Left ventricle myocardium inferior (tissue), 1 donor: ENCODE measurements at regions not wholly inside any gene's neighbourhood (a gene's known extent, or its start where the extent isn't known, plus 50 kb on each side); places are given as distances from the start of the nearest gene placed in this dataset.

Experiments
- DNase-seq: peaks from one replicate; pipeline ENCODE4 v3.0.0-alpha.2; 2020
- H3K27ac ChIP-seq: fragments of 200-600 bp; replicated peaks from 2 replicates; pipeline ENCODE4 v1.8.0; 2021
- H3K27me3 ChIP-seq: fragments of 200-600 bp; 2 replicates; pipeline ENCODE4 v1.8.0; 2021; ENCODE audit warnings: low read depth
- H3K36me3 ChIP-seq: fragments of 200-600 bp; 2 replicates; pipeline ENCODE4 v1.8.0; 2021
- H3K4me1 ChIP-seq: fragments of 200-600 bp; 2 replicates; pipeline ENCODE4 v1.8.0; 2021
- H3K4me3 ChIP-seq: fragments of 200-600 bp; 2 replicates; pipeline ENCODE4 v1.8.0; 2021; ENCODE audit warnings: mild to moderate bottlenecking, moderate library complexity
- H3K9me3 ChIP-seq: fragments of 200-600 bp; replicated peaks from 2 replicates; pipeline ENCODE4 v1.8.0; 2021
- CTCF ChIP-seq: fragments of 200-600 bp; IDR thresholded peaks from 2 replicates; pipeline ENCODE4 v1.8.0; 2021; ENCODE audit warnings: antibody characterized with exemption, mild to moderate bottlenecking, borderline replicate concordance
- intact Hi-C: fragments of 100-400 bp; cut with micrococcal nuclease; formaldehyde crosslinking; loops from one replicate; pipeline ENCODE4 v1.11.0; 2022
- donor health status: DM: no; HTN: yes; CAD: no; lungs with severe emphysema.

- Histone ChIP-seq H3K4me1 (no peaks in the 10 kb centered on the region), H3K36me3 (no peaks in the 10 kb centered on the region), H3K9me3 (no peaks in the 10 kb centered on the region), H3K27ac (no peak overlapping the region), H3K4me3 (no peak overlapping the region), H3K27me3 (no peaks in the 10 kb centered on the region)
- no peak for DNase-seq
- TF ChIP-seq CTCF, result no peak
- intact Hi-C loops, result no loop called here
These were observed 280.0 kb upstream of the LRRN1 start for GRCh38 chr3:3519266-3519665.

GRCh38 chr3:3516996-3517395 is 282.2 kb upstream of the LRRN1 start:
- no peak for TF ChIP-seq CTCF

DNA sequence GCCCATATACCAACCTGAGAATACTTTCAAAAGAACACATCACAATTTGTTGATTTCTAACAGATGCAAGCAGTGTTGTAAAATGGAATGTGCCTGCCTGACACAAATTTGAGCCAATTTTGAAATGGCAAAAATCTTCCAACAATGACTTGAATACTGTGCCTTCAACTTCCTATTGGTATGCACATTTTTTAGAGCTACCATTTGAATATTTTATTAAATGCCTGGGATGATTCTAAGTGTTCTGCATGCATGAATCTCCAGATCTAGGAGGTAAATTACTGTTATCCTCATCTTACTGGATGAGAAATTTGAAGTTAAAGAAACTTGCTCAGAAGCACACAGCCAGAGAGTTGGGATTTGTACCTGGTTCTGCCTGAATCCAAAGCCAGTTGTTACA is 282.8 kb upstream of the LRRN1 start:
- Histone ChIP-seq H3K9me3 (no peaks in the 10 kb centered on the region), H3K4me1 (no peaks in the 10 kb centered on the region), H3K27me3 (no peaks in the 10 kb centered on the region), H3K27ac (no peak overlapping the region), H3K4me3 (no peak overlapping the region), H3K36me3 (no peaks in the 10 kb centered on the region)
- intact Hi-C loops, result no loop called here
- no peak for DNase-seq
- TF ChIP-seq CTCF, result no peak

More at GRCh38 chr3:3516996-3517395, 282.2 kb upstream of the LRRN1 start:
- no peaks in the 10 kb centered on the region for H3K9me3 ChIP-seq
- no peaks in the 10 kb centered on the region for H3K4me1 ChIP-seq
- H3K4me3 ChIP-seq, result no peak overlapping the region
- no peak overlapping the region for H3K27ac ChIP-seq
- no peak for DNase-seq
- H3K36me3 ChIP-seq, result no peaks in the 10 kb centered on the region
- intact Hi-C loops, result no loop called here
- no peaks in the 10 kb centered on the region for H3K27me3 ChIP-seq

DNA sequence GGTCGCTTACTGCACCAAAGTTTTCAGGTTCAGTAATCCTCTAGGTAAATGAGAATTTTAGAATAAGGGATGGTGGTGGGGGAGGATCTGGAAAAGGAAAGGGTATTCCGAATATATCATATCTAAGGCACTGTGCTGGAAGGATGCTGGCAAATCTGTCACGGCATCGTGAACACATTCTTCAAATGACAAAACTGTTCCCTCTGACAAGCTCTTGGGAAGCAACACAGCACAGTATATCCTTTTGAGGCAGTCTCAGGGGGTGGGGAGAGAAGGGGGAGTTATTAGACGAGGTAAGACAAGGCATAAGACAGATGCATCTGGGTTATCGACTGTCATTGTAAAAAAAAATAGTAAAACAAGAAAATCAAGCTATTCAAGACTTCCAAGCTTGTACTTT is 289.6 kb upstream of the LRRN1 start:
- H3K27me3 ChIP-seq, result no peaks in the 10 kb centered on the region
- intact Hi-C loops, result no loop called here

GRCh38 chr3:3504686-3505085 is 294.5 kb upstream of the LRRN1 start:
- Histone ChIP-seq H3K4me3 (no peak overlapping the region), H3K36me3 (no peaks in the 10 kb centered on the region), H3K27ac (no peak overlapping the region), H3K27me3 (peaks cover 3% of the 10 kb centered on the region), H3K4me1 (no peaks in the 10 kb centered on the region), H3K9me3 (no peaks in the 10 kb centered on the region)
- intact Hi-C loops, result no loop called here
- DNase-seq, result no peak
- no peak for TF ChIP-seq CTCF

More for the DNA sequence above, 289.6 kb upstream of the LRRN1 start:
- no peak overlapping the region for H3K27ac ChIP-seq
- no peaks in the 10 kb centered on the region for H3K4me1 ChIP-seq
- TF ChIP-seq CTCF, result no peak
- no peak for DNase-seq
- no peaks in the 10 kb centered on the region for H3K36me3 ChIP-seq
- no peaks in the 10 kb centered on the region for H3K9me3 ChIP-seq
- no peak overlapping the region for H3K4me3 ChIP-seq

GRCh38 chr3:3503411-3503810 is 295.8 kb upstream of the LRRN1 start:
- TF ChIP-seq CTCF, result no peak
- Histone ChIP-seq H3K4me1 (no peaks in the 10 kb centered on the region), H3K4me3 (no peak overlapping the region), H3K27me3 (peaks cover 3% of the 10 kb centered on the region), H3K36me3 (no peaks in the 10 kb centered on the region), H3K9me3 (no peaks in the 10 kb centered on the region), H3K27ac (no peak overlapping the region)
- DNase-seq, result no peak
- intact Hi-C loops, result no loop called here
